GM12892 (cell line): ENCODE measurements at regions not wholly inside any gene's neighbourhood (a gene's known extent, or its start where the extent isn't known, plus 50 kb on each side); places are given as distances from the start of the nearest gene placed in this dataset.

ENCODE experiments used
- POLR2A ChIP-seq: IDR thresholded peaks from 2 replicates; pipeline ENCODE4 v1.6.1; 2011; ENCODE audit warnings: low read depth, low read length, control low read depth
- POLR2AphosphoS5 ChIP-seq: IDR thresholded peaks from 2 replicates; pipeline ENCODE4 v1.6.1; 2011; ENCODE audit warnings: low read depth, low read length, control low read depth
- TAF1 ChIP-seq: IDR thresholded peaks from 2 replicates; pipeline ENCODE4 v1.6.1; 2011; ENCODE audit warnings: low read depth, mild to moderate bottlenecking, control low read depth, low read length, borderline replicate concordance

DNA sequence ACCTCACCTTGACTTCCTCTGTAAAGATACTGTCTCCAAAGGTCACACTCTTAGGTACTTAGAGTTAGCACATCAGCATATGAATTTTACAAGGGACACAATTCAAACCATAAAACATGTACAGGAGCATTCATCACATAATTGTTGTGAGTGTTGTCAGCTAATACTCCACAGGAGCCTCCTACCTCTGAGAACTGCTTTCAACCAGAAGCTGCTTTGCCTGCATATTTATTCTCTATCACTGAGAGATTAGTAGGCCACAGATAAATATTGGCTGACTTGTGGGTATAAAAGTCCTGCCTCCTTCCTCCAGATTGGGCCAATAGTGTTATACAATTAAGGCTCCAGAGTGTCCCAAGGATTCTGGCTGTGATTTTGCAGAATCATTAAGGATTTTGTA is 1207.0 kb downstream of the XPNPEP1 start:
- TF ChIP-seq POLR2A (no peak), POLR2AphosphoS5 (no peak), TAF1 (no peak)
